ENCODE measurements at regions not wholly inside any gene's neighbourhood (a gene's known extent, or its start where the extent isn't known, plus 50 kb on each side); places are given as distances from the start of the nearest gene placed in this dataset.
A peak's percentile ranks its signal among the peaks of the same experiment; 100 is the strongest.
"Not testable (repeated sequence)": the region's sequence is repeated elsewhere in the genome, so short reads cannot be mapped to it uniquely, and the experiment has no call there.

- no peak for TF ChIP-seq CTCF (IDR thresholded peaks at IDR 0.05)
- Histone ChIP-seq H3K4me3 (no peak overlapping the region), H3K4me1 (ENCODE audit: low read depth) (no peaks in the 10 kb centered on the region), H3K36me3 (ENCODE audit: low read depth) (no peaks in the 10 kb centered on the region), H3K9me3 (no peaks in the 10 kb centered on the region)
- no peak for ATAC-seq
- DNase-seq: no peak
- intact Hi-C loops (cut with DNase I, micrococcal nuclease): loop anchor here in 1 of 2 donors (10.0 kb wide), 1 partner anchor 795 kb away; no protein-coding TSS in a partner anchor
Measured at GRCh38 chr4:94139931-94140612, 67.6 kb upstream of the SMARCAD1 start.

GRCh38 chr4:94141001-94141400 is 66.7 kb upstream of the SMARCAD1 start:
- ATAC-seq (no peak), DNase-seq (no peak)
- Histone ChIP-seq H3K36me3 (ENCODE audit: low read depth) (no peaks in the 10 kb centered on the region), H3K4me3 (no peak overlapping the region), H3K9me3 (no peaks in the 10 kb centered on the region), H3K4me1 (ENCODE audit: low read depth) (no peaks in the 10 kb centered on the region)
- intact Hi-C loops (cut with DNase I, micrococcal nuclease): loop anchor here in 1 of 2 donors (10.0 kb wide), 1 partner anchor 796 kb away; no protein-coding TSS in a partner anchor
- no peak for TF ChIP-seq CTCF (IDR thresholded peaks at IDR 0.05)

GRCh38 chr4:94148052-94148451 is 59.6 kb upstream of the SMARCAD1 start:
- ATAC-seq; H3K4me3 ChIP-seq; H3K4me1 ChIP-seq (ENCODE audit: low read depth); H3K9me3 ChIP-seq; H3K36me3 ChIP-seq (ENCODE audit: low read depth): not testable (repeated sequence)
- intact Hi-C loops (cut with DNase I, micrococcal nuclease): loop anchor here in 1 of 2 donors (10.0 kb wide), 1 partner anchor 803 kb away; no protein-coding TSS in a partner anchor
- DNase-seq: peak; percentile 88 to 94 (median 89)

GRCh38 chr4:94152466-94152865 is 55.2 kb upstream of the SMARCAD1 start:
- Histone ChIP-seq H3K9me3 (no peaks in the 10 kb centered on the region), H3K36me3 (ENCODE audit: low read depth) (no peaks in the 10 kb centered on the region), H3K4me1 (ENCODE audit: low read depth) (no peaks in the 10 kb centered on the region), H3K4me3 (no peak overlapping the region)
- no peak for DNase-seq
- ATAC-seq: no peak
- no peak for TF ChIP-seq CTCF (IDR thresholded peaks at IDR 0.05)
- intact Hi-C loops (cut with DNase I, micrococcal nuclease): no loop called here

GRCh38 chr4:94155404-94155803 is 52.3 kb upstream of the SMARCAD1 start:
- H3K4me1 ChIP-seq (ENCODE audit: low read depth); H3K36me3 ChIP-seq (ENCODE audit: low read depth); H3K9me3 ChIP-seq; H3K4me3 ChIP-seq; intact Hi-C loops (cut with DNase I, micrococcal nuclease); DNase-seq; ATAC-seq: not testable (repeated sequence)

- intact Hi-C loops (cut with DNase I, micrococcal nuclease): no loop called here
- no peak for TF ChIP-seq CTCF (IDR thresholded peaks at IDR 0.05)
- DNase-seq: no peak
Measured at GRCh38 chr4:94156826-94157225, 50.8 kb upstream of the SMARCAD1 start.

More at GRCh38 chr4:94156826-94157225, 50.8 kb upstream of the SMARCAD1 start:
- ATAC-seq: no peak
- H3K36me3 ChIP-seq (ENCODE audit: low read depth): no peaks in the 10 kb centered on the region
- H3K4me1 ChIP-seq (ENCODE audit: low read depth): no peaks in the 10 kb centered on the region
- no peaks in the 10 kb centered on the region for H3K9me3 ChIP-seq
- no peak overlapping the region for H3K4me3 ChIP-seq
